ENCODE measurements at regions not wholly inside any gene's neighbourhood (a gene's known extent, or its start where the extent isn't known, plus 50 kb on each side); places are given as distances from the start of the nearest gene placed in this dataset.

- TF ChIP-seq POLR2A (IDR thresholded peaks at IDR 0.05): no peak
- TF ChIP-seq CTCF (IDR thresholded peaks at IDR 0.05): no peak
- no peak for TF ChIP-seq EP300 (IDR thresholded peaks at IDR 0.05)
These were observed 107.7 kb upstream of the PRKD1 start for GRCh38 chr14:30035361-30035760.

Data from upper lobe of left lung (tissue), 4 donors.